ENCODE measurements at regions not wholly inside any gene's neighbourhood (a gene's known extent, or its start where the extent isn't known, plus 50 kb on each side); places are given as distances from the start of the nearest gene placed in this dataset.

- TF ChIP-seq EZH2 (IDR thresholded peaks at IDR 0.05; ENCODE audit: insufficient read depth, poor library complexity, severe bottlenecking), result no peak
- no peak for TF ChIP-seq EZH2phosphoT487 (IDR thresholded peaks at IDR 0.05; ENCODE audit: insufficient read depth, low read depth)
Measured at GRCh38 chr14:101457936-101458740, 103.2 kb upstream of the DIO3 start.
